ENCODE measurements at regions not wholly inside any gene's neighbourhood (a gene's known extent, or its start where the extent isn't known, plus 50 kb on each side); places are given as distances from the start of the nearest gene placed in this dataset.

DNA sequence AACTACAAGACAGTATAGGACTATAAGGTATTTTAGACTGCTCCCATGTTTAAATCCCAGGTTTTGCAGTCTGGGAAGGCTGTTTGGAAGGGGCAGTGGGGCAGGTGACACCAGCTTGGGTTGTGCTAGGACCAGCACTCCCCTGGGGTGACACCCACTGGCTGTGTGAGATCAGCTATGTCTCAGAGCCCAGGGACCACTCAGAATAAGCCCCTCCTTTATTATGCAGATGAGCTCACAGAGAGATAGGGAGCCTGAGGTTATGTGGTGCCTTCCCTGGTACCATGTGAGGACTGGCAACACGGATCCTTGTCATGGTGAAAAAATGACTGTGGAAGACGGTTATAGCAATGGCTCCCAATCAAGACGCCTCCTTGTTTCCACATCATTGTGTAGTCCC, 71.0 kb downstream of the NENF start:
- no peak for DNase-seq (ENCODE audit: low read depth)
- no peak overlapping the region for H3K4me3 ChIP-seq (ENCODE audit: control insufficient read depth, low read depth, low read length)
- TF ChIP-seq, protein P1, sequence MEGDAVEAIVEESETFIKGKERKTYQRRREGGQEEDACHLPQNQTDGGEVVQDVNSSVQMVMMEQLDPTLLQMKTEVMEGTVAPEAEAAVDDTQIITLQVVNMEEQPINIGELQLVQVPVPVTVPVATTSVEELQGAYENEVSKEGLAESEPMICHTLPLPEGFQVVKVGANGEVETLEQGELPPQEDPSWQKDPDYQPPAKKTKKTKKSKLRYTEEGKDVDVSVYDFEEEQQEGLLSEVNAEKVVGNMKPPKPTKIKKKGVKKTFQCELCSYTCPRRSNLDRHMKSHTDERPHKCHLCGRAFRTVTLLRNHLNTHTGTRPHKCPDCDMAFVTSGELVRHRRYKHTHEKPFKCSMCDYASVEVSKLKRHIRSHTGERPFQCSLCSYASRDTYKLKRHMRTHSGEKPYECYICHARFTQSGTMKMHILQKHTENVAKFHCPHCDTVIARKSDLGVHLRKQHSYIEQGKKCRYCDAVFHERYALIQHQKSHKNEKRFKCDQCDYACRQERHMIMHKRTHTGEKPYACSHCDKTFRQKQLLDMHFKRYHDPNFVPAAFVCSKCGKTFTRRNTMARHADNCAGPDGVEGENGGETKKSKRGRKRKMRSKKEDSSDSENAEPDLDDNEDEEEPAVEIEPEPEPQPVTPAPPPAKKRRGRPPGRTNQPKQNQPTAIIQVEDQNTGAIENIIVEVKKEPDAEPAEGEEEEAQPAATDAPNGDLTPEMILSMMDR (conservative IDR thresholded peaks at IDR 0.05; ENCODE audit: control insufficient read depth, insufficient read depth, low read depth, low read length) = no peak

DNA sequence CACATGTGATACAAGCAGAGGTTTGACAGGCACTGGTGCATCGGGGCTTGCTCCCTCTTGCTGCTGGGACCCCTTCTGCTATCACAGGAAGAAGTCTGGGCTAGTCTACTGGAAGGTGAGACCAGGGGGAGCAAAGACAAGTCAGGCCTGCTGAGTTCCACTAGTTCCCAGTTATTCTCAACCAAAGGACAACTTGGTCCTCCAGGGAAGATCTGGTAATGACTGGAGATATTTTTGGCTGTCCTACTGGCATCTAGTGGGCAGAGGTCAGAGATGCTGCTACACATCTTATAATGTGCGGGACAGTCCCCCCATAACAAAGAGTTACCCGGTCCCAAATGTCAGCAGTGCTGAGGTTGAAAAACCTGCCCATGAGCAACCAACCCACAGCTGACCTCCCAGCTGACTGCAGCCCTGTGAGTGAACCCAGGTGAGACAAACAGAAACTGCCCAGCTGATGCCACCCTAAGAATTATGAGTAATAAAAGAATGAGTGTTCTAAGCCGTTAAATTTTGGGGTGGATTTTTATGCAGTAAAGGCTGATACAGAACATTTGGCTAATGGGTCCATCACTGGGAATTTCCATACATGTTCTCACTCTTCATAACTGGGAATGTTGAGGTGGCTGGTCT, 71.6 kb downstream of the NENF start:
- TF ChIP-seq, protein P1 (conservative IDR thresholded peaks at IDR 0.05; ENCODE audit: control insufficient read depth, insufficient read depth, low read depth, low read length) = no peak
- DNase-seq (ENCODE audit: low read depth) = no peak
- H3K4me3 ChIP-seq (ENCODE audit: control insufficient read depth, low read depth, low read length) = no peak overlapping the region

DNA sequence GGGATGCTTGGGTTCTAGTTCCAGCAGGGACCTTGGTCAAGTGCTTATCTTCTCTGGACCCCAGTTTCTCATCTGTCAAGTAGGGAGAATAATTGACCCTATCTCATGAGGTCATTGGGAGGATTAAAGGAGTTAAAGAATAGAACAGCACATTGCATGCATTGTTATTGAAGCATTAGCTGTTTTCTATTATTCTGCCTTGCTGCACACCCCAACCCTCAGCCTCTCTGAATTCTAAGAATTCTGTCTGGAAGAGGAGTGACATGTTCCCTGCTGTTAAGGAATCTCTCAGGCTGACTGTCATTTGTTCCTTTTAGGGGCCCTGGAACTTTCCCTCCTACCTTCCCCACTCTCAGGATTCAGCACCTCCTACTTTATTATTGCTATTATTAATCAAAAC, 73.9 kb downstream of the NENF start:
- TF ChIP-seq, protein P1 (conservative IDR thresholded peaks at IDR 0.05; ENCODE audit: control insufficient read depth, insufficient read depth, low read depth, low read length) = no peak
- no peak for DNase-seq (ENCODE audit: low read depth)
- H3K4me3 ChIP-seq (ENCODE audit: control insufficient read depth, low read depth, low read length) = no peak overlapping the region

- TF ChIP-seq, protein P1 (conservative IDR thresholded peaks at IDR 0.05; ENCODE audit: control insufficient read depth, insufficient read depth, low read depth, low read length) = no peak
- H3K4me3 ChIP-seq (ENCODE audit: control insufficient read depth, low read depth, low read length) = no peak overlapping the region
- DNase-seq (ENCODE audit: low read depth) = no peak
Observed at GRCh38 chr1:212507369-212507768, 74.6 kb downstream of the NENF start.

GRCh38 chr1:212512816-212513559, 80.3 kb downstream of the NENF start:
- TF ChIP-seq, protein P1 (conservative IDR thresholded peaks at IDR 0.05; ENCODE audit: control insufficient read depth, insufficient read depth, low read depth, low read length) = no peak
- peak; percentile 8 for DNase-seq (ENCODE audit: low read depth)
- H3K4me3 ChIP-seq (ENCODE audit: control insufficient read depth, low read depth, low read length) = no peak overlapping the region

- TF ChIP-seq, protein P1 (conservative IDR thresholded peaks at IDR 0.05; ENCODE audit: control insufficient read depth, insufficient read depth, low read depth, low read length) = no peak
- DNase-seq (ENCODE audit: low read depth) = no peak
- H3K4me3 ChIP-seq (ENCODE audit: control insufficient read depth, low read depth, low read length) = no peak overlapping the region
Observed at GRCh38 chr1:212513586-212513985, 80.9 kb downstream of the NENF start.

Data from fibroblast of mammary gland (primary cell).